Endodermal cell (in vitro differentiated cells): ENCODE measurements at regions not wholly inside any gene's neighbourhood (a gene's known extent, or its start where the extent isn't known, plus 50 kb on each side); places are given as distances from the start of the nearest gene placed in this dataset.

Experiments used
- DNase-seq: peaks from one replicate; pipeline ENCODE4 v3.0.0-alpha.2; 2017
- H3K27ac ChIP-seq: 2 replicates; pipeline ENCODE4 v1.5.1; 2013; ENCODE audit warnings: mild to moderate bottlenecking, low read depth, low read length, moderate library complexity
- H3K27me3 ChIP-seq: 2 replicates; pipeline ENCODE4 v1.6.1; 2013; ENCODE audit warnings: mild to moderate bottlenecking, low read length, moderate library complexity; ENCODE audit not compliant: insufficient read depth, control insufficient read depth, poor library complexity, severe bottlenecking
- H3K36me3 ChIP-seq: 2 replicates; pipeline ENCODE4 v1.7.0; 2013; ENCODE audit warnings: mild to moderate bottlenecking, low read length, moderate library complexity; ENCODE audit not compliant: control insufficient read depth, insufficient read depth
- H3K4me1 ChIP-seq: one replicate; pipeline ENCODE4 v1.7.0; 2013; ENCODE audit warnings: low read length; ENCODE audit not compliant: control insufficient read depth, insufficient read depth
- H3K4me3 ChIP-seq: 2 replicates; pipeline ENCODE4 v1.5.1; 2013; ENCODE audit warnings: mild to moderate bottlenecking, low read length, moderate library complexity
- H3K9ac ChIP-seq: 2 replicates; pipeline ENCODE4 v1.6.1; 2013; ENCODE audit warnings: mild to moderate bottlenecking, low read length, moderate library complexity; ENCODE audit not compliant: poor library complexity, severe bottlenecking; ENCODE audit errors: extremely low read depth
- H3K9me3 ChIP-seq: 2 replicates; pipeline ENCODE4 v1.6.1; 2013; ENCODE audit warnings: mild to moderate bottlenecking, low read length, moderate library complexity; ENCODE audit not compliant: control insufficient read depth
- H3K27ac Mint-ChIP-seq: 2 replicates; pipeline ENCODE4 v1.8.0; 2020; ENCODE audit warnings: mixed read lengths
- H3K27me3 Mint-ChIP-seq: 2 replicates; pipeline ENCODE4 v1.8.0; 2021; ENCODE audit warnings: mild to moderate bottlenecking, mixed read lengths; ENCODE audit not compliant: insufficient read depth
- H3K36me3 Mint-ChIP-seq: 2 replicates; pipeline ENCODE4 v1.8.0; 2020; ENCODE audit warnings: low read depth, mixed read lengths
- H3K4me1 Mint-ChIP-seq: 2 replicates; pipeline ENCODE4 v1.8.0; 2020; ENCODE audit warnings: mixed read lengths
- H3K4me3 Mint-ChIP-seq: 2 replicates; pipeline ENCODE4 v1.8.0; 2020; ENCODE audit warnings: mild to moderate bottlenecking, moderate library complexity, mixed read lengths
- H3K9me3 Mint-ChIP-seq: 2 replicates; pipeline ENCODE4 v1.8.0; 2020; ENCODE audit warnings: mild to moderate bottlenecking, mixed read lengths
- CTCF ChIP-seq: fragments of 200-600 bp; sonication (generic); conservative IDR thresholded peaks from 2 replicates; pipeline ENCODE4 v1.5.0; 2021; ENCODE audit warnings: antibody characterized with exemption, mild to moderate bottlenecking
- WGBS, 2 experiments: methylation state at CpG; one replicate each; pipeline versions ENCODE4 v1.1.5 to v1.1.7; 2013; ENCODE audit warnings: missing lambda C conversion rate in 2 of 2, mixed read lengths in 1 of 2; ENCODE audit not compliant: insufficient coverage in 1 of 2, insufficient read length in 1 of 2; 5-methylcytosine and 5-hydroxymethylcytosine counted together

- DNase-seq: no peak
- Mint-ChIP-seq H3K4me1 (peaks cover 18% of the 10 kb centered on the region), H3K27me3 (no peaks in the 10 kb centered on the region), H3K27ac (no peak overlapping the region), H3K9me3 (no peaks in the 10 kb centered on the region), H3K36me3 (no peaks in the 10 kb centered on the region), H3K4me3 (no peak overlapping the region)
- TF ChIP-seq CTCF: no peak
- Histone ChIP-seq H3K9me3 (no peaks in the 10 kb centered on the region), H3K27me3 (no peaks in the 10 kb centered on the region), H3K9ac (no peak overlapping the region), H3K27ac (no peak overlapping the region), H3K4me3 (no peak overlapping the region), H3K4me1 (peaks cover 15% of the 10 kb centered on the region), H3K36me3 (no peaks in the 10 kb centered on the region)
- 84 to 100% methylated on average over 3 to 7 of the region's 8 CpGs for WGBS, 2 experiments
These were observed 74.5 kb upstream of the TIAM2 start for GRCh38 chr6:154920495-154921200.

DNA sequence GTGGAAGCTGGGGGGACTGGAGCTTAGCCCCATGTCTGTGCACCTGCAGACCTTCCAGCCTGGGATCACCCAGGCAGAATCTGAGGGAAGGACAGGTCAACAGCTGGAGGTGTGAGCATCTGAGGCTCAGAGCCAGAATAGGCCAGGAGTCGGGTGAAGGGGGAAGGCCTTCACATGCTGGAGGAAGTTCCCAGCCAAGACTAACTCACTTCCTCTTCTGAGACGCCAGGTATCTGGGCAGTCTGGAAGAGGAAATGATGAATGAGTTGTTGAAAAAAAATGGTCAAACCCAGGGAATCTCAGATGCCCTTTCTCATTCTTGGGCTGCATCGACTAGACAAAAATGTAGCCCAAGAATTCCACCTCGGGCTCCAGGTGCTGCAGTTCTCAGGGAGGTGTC lies 73.6 kb upstream of the TIAM2 start:
- peaks cover 15% of the 10 kb centered on the region for H3K4me1 ChIP-seq
- no peaks in the 10 kb centered on the region for H3K9me3 Mint-ChIP-seq
- H3K27me3 ChIP-seq: no peaks in the 10 kb centered on the region
- no peak overlapping the region for H3K9ac ChIP-seq
- H3K27ac Mint-ChIP-seq: peak overlapping the region; percentile 72
- H3K27ac ChIP-seq: no peak overlapping the region
- no peak for DNase-seq
- H3K36me3 Mint-ChIP-seq: no peaks in the 10 kb centered on the region
- no peak overlapping the region for H3K4me3 Mint-ChIP-seq
- no peak overlapping the region for H3K4me3 ChIP-seq
- H3K4me1 Mint-ChIP-seq: peaks cover 19% of the 10 kb centered on the region
- H3K9me3 ChIP-seq: no peaks in the 10 kb centered on the region
- no peak for TF ChIP-seq CTCF
- no peaks in the 10 kb centered on the region for H3K36me3 ChIP-seq
- WGBS, 2 experiments: 92 to 94% methylated on average over 2 to 4 of the region's 4 CpGs
- H3K27me3 Mint-ChIP-seq: no peaks in the 10 kb centered on the region

- no peaks in the 10 kb centered on the region for H3K27me3 ChIP-seq
- H3K9me3 ChIP-seq: no peaks in the 10 kb centered on the region
- H3K36me3 Mint-ChIP-seq: no peaks in the 10 kb centered on the region
- WGBS, 2 experiments: 72 to 74% methylated on average over 2 to 5 of the region's 5 CpGs
- peak; percentile 82 for DNase-seq
- H3K4me3 ChIP-seq: no peak overlapping the region
- H3K4me3 Mint-ChIP-seq: no peak overlapping the region
- peaks cover 23% of the 10 kb centered on the region for H3K4me1 Mint-ChIP-seq
- TF ChIP-seq CTCF: no peak
- H3K27me3 Mint-ChIP-seq: no peaks in the 10 kb centered on the region
- peaks cover 15% of the 10 kb centered on the region for H3K4me1 ChIP-seq
- H3K27ac ChIP-seq: no peak overlapping the region
- no peaks in the 10 kb centered on the region for H3K9me3 Mint-ChIP-seq
- no peak overlapping the region for H3K9ac ChIP-seq
- H3K36me3 ChIP-seq: no peaks in the 10 kb centered on the region
- peak overlapping the region; percentile 44 for H3K27ac Mint-ChIP-seq
These were observed 71.8 kb upstream of the TIAM2 start for GRCh38 chr6:154923199-154923869.
